ENCODE measurements at regions not wholly inside any gene's neighbourhood (a gene's known extent, or its start where the extent isn't known, plus 50 kb on each side); places are given as distances from the start of the nearest gene placed in this dataset.

- H3K27ac ChIP-seq = no peak overlapping the region
- TF ChIP-seq CTCF (IDR thresholded peaks at IDR 0.05; ENCODE audit: poor library complexity) = no peak
- TF ChIP-seq EZH2phosphoT487 (IDR thresholded peaks at IDR 0.05; ENCODE audit: low read depth, severe bottlenecking, unreplicated experiment) = no peak
- TF ChIP-seq EZH2 (IDR thresholded peaks at IDR 0.05; ENCODE audit: borderline replicate concordance) = no peak
- no peak overlapping the region for H3K4me3 ChIP-seq
- no peak overlapping the region for H2AFZ ChIP-seq
- H3K9me2 ChIP-seq (replicated peaks; ENCODE audit: insufficient read depth) = no peaks in the 10 kb centered on the region
- no peak for DNase-seq (ENCODE audit: low spot score)
- H3K9me3 ChIP-seq (ENCODE audit: low read depth) = no peaks in the 10 kb centered on the region
- H3K27me3 ChIP-seq = no peaks in the 10 kb centered on the region
- H3K36me3 ChIP-seq (replicated peaks; ENCODE audit: insufficient read depth, low read depth) = no peaks in the 10 kb centered on the region
- no peaks in the 10 kb centered on the region for H3K79me2 ChIP-seq
- no peaks in the 10 kb centered on the region for H4K20me1 ChIP-seq (ENCODE audit: insufficient read depth, poor library complexity, severe bottlenecking)
- H3K4me1 ChIP-seq (ENCODE audit: insufficient read depth) = no peaks in the 10 kb centered on the region
- H3K4me2 ChIP-seq = no peak overlapping the region
Observed at GRCh38 chr12:61896436-61896835, 363.8 kb upstream of the USP15 start.

- H4K20me1 ChIP-seq (ENCODE audit: insufficient read depth, poor library complexity, severe bottlenecking) = no peaks in the 10 kb centered on the region
- H3K27me3 ChIP-seq = no peaks in the 10 kb centered on the region
- H3K4me3 ChIP-seq = no peak overlapping the region
- no peak overlapping the region for H3K27ac ChIP-seq
- no peaks in the 10 kb centered on the region for H3K79me2 ChIP-seq
- H3K9me3 ChIP-seq (ENCODE audit: low read depth) = no peaks in the 10 kb centered on the region
- no peak overlapping the region for H3K4me2 ChIP-seq
- H2AFZ ChIP-seq = no peak overlapping the region
- H3K36me3 ChIP-seq (replicated peaks; ENCODE audit: insufficient read depth, low read depth) = no peaks in the 10 kb centered on the region
- no peaks in the 10 kb centered on the region for H3K9me2 ChIP-seq (replicated peaks; ENCODE audit: insufficient read depth)
- H3K4me1 ChIP-seq (ENCODE audit: insufficient read depth) = no peaks in the 10 kb centered on the region
- 82% methylated on average over 1 of the region's 1 CpG for WGBS (ENCODE audit: low lambda C conversion rate, missing lambda C conversion rate)
- no peak for TF ChIP-seq EZH2phosphoT487 (IDR thresholded peaks at IDR 0.05; ENCODE audit: low read depth, severe bottlenecking, unreplicated experiment)
- no peak for TF ChIP-seq EZH2 (IDR thresholded peaks at IDR 0.05; ENCODE audit: borderline replicate concordance)
- no peak for TF ChIP-seq CTCF (IDR thresholded peaks at IDR 0.05; ENCODE audit: poor library complexity)
- DNase-seq (ENCODE audit: low spot score) = no peak
Observed at GRCh38 chr12:61902403-61902802, 357.8 kb upstream of the USP15 start.

GRCh38 chr12:61911113-61911512 lies 349.1 kb upstream of the USP15 start:
- H3K27me3 ChIP-seq = no peaks in the 10 kb centered on the region
- DNase-seq (ENCODE audit: low spot score) = no peak
- no peaks in the 10 kb centered on the region for H3K79me2 ChIP-seq
- H3K4me3 ChIP-seq = no peak overlapping the region
- WGBS (ENCODE audit: low lambda C conversion rate, missing lambda C conversion rate) = 43% methylated on average over 2 of the region's 2 CpGs
- H3K36me3 ChIP-seq (replicated peaks; ENCODE audit: insufficient read depth, low read depth) = no peaks in the 10 kb centered on the region
- no peak overlapping the region for H2AFZ ChIP-seq
- no peaks in the 10 kb centered on the region for H3K4me1 ChIP-seq (ENCODE audit: insufficient read depth)
- H3K9me3 ChIP-seq (ENCODE audit: low read depth) = no peaks in the 10 kb centered on the region
- H3K9me2 ChIP-seq (replicated peaks; ENCODE audit: insufficient read depth) = no peaks in the 10 kb centered on the region
- H3K27ac ChIP-seq = no peak overlapping the region
- TF ChIP-seq EZH2phosphoT487 (IDR thresholded peaks at IDR 0.05; ENCODE audit: low read depth, severe bottlenecking, unreplicated experiment) (no peak), EZH2 (IDR thresholded peaks at IDR 0.05; ENCODE audit: borderline replicate concordance) (no peak), CTCF (IDR thresholded peaks at IDR 0.05; ENCODE audit: poor library complexity) (no peak)
- H4K20me1 ChIP-seq (ENCODE audit: insufficient read depth, poor library complexity, severe bottlenecking) = no peaks in the 10 kb centered on the region
- no peak overlapping the region for H3K4me2 ChIP-seq

GRCh38 chr12:61915420-61915819 lies 344.8 kb upstream of the USP15 start:
- no peaks in the 10 kb centered on the region for H3K4me1 ChIP-seq (ENCODE audit: insufficient read depth)
- H3K4me3 ChIP-seq = no peak overlapping the region
- TF ChIP-seq EZH2phosphoT487 (IDR thresholded peaks at IDR 0.05; ENCODE audit: low read depth, severe bottlenecking, unreplicated experiment) (no peak), EZH2 (IDR thresholded peaks at IDR 0.05; ENCODE audit: borderline replicate concordance) (no peak), CTCF (IDR thresholded peaks at IDR 0.05; ENCODE audit: poor library complexity) (no peak)
- H3K9me2 ChIP-seq (replicated peaks; ENCODE audit: insufficient read depth) = no peaks in the 10 kb centered on the region
- H3K9me3 ChIP-seq (ENCODE audit: low read depth) = no peaks in the 10 kb centered on the region
- no peaks in the 10 kb centered on the region for H4K20me1 ChIP-seq (ENCODE audit: insufficient read depth, poor library complexity, severe bottlenecking)
- H3K36me3 ChIP-seq (replicated peaks; ENCODE audit: insufficient read depth, low read depth) = no peaks in the 10 kb centered on the region
- H2AFZ ChIP-seq = no peak overlapping the region
- no peaks in the 10 kb centered on the region for H3K79me2 ChIP-seq
- H3K27me3 ChIP-seq = no peaks in the 10 kb centered on the region
- H3K4me2 ChIP-seq = no peak overlapping the region
- DNase-seq (ENCODE audit: low spot score) = peak; percentile 8
- no peak overlapping the region for H3K27ac ChIP-seq
- WGBS (ENCODE audit: low lambda C conversion rate, missing lambda C conversion rate) = 84% methylated on average over 3 of the region's 3 CpGs

Measured in hepatocyte (in vitro differentiated cells).